ENCODE measurements at regions not wholly inside any gene's neighbourhood (a gene's known extent, or its start where the extent isn't known, plus 50 kb on each side); places are given as distances from the start of the nearest gene placed in this dataset.

GRCh38 chr9:89937051-89937450, 332.2 kb downstream of the GADD45G start:
- no peaks in the 10 kb centered on the region for H3K9me3 ChIP-seq (ENCODE audit: low read length)
- no peaks in the 10 kb centered on the region for H3K36me3 ChIP-seq (ENCODE audit: insufficient read depth, low read length)
- H3K4me3 ChIP-seq (ENCODE audit: low read length): no peak overlapping the region
- H3K4me2 ChIP-seq (ENCODE audit: low read length): no peak overlapping the region
- H4K20me1 ChIP-seq (ENCODE audit: insufficient read depth): no peaks in the 10 kb centered on the region
- no peaks in the 10 kb centered on the region for H3K9me2 ChIP-seq (ENCODE audit: insufficient read depth, low read length)
- TF ChIP-seq, protein P1, sequence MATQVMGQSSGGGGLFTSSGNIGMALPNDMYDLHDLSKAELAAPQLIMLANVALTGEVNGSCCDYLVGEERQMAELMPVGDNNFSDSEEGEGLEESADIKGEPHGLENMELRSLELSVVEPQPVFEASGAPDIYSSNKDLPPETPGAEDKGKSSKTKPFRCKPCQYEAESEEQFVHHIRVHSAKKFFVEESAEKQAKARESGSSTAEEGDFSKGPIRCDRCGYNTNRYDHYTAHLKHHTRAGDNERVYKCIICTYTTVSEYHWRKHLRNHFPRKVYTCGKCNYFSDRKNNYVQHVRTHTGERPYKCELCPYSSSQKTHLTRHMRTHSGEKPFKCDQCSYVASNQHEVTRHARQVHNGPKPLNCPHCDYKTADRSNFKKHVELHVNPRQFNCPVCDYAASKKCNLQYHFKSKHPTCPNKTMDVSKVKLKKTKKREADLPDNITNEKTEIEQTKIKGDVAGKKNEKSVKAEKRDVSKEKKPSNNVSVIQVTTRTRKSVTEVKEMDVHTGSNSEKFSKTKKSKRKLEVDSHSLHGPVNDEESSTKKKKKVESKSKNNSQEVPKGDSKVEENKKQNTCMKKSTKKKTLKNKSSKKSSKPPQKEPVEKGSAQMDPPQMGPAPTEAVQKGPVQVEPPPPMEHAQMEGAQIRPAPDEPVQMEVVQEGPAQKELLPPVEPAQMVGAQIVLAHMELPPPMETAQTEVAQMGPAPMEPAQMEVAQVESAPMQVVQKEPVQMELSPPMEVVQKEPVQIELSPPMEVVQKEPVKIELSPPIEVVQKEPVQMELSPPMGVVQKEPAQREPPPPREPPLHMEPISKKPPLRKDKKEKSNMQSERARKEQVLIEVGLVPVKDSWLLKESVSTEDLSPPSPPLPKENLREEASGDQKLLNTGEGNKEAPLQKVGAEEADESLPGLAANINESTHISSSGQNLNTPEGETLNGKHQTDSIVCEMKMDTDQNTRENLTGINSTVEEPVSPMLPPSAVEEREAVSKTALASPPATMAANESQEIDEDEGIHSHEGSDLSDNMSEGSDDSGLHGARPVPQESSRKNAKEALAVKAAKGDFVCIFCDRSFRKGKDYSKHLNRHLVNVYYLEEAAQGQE (IDR thresholded peaks at IDR 0.05; ENCODE audit: borderline replicate concordance): no peak
- TF ChIP-seq RAD21 (conservative IDR thresholded peaks at IDR 0.05) (no peak), POLR2AphosphoS5 (IDR thresholded peaks at IDR 0.05) (no peak), SMC3 (conservative IDR thresholded peaks at IDR 0.05; ENCODE audit: poor library complexity) (no peak), EP300 (conservative IDR thresholded peaks at IDR 0.05; ENCODE audit: poor library complexity, severe bottlenecking) (no peak), TAF1 (IDR thresholded peaks at IDR 0.05; ENCODE audit: low read depth) (no peak), EZH2 (IDR thresholded peaks at IDR 0.05; ENCODE audit: borderline replicate concordance, insufficient read depth, low read length, poor library complexity, severe bottlenecking) (no peak), MXI1 (conservative IDR thresholded peaks at IDR 0.05; ENCODE audit: poor library complexity, severe bottlenecking) (no peak)
- TF ChIP-seq, protein P2, sequence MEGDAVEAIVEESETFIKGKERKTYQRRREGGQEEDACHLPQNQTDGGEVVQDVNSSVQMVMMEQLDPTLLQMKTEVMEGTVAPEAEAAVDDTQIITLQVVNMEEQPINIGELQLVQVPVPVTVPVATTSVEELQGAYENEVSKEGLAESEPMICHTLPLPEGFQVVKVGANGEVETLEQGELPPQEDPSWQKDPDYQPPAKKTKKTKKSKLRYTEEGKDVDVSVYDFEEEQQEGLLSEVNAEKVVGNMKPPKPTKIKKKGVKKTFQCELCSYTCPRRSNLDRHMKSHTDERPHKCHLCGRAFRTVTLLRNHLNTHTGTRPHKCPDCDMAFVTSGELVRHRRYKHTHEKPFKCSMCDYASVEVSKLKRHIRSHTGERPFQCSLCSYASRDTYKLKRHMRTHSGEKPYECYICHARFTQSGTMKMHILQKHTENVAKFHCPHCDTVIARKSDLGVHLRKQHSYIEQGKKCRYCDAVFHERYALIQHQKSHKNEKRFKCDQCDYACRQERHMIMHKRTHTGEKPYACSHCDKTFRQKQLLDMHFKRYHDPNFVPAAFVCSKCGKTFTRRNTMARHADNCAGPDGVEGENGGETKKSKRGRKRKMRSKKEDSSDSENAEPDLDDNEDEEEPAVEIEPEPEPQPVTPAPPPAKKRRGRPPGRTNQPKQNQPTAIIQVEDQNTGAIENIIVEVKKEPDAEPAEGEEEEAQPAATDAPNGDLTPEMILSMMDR (IDR thresholded peaks at IDR 0.05; ENCODE audit: poor library complexity, severe bottlenecking): no peak
- H3K27me3 ChIP-seq (ENCODE audit: insufficient read depth, low read depth, low read length): no peaks in the 10 kb centered on the region
- H3K9ac ChIP-seq (ENCODE audit: low read length): no peak overlapping the region
- no peak overlapping the region for H2AFZ ChIP-seq (ENCODE audit: low read depth, low read length)
- H3F3A ChIP-seq (ENCODE audit: insufficient read depth, low read length, poor library complexity, severe bottlenecking): no peaks in the 10 kb centered on the region
- no peaks in the 10 kb centered on the region for H3K79me2 ChIP-seq (replicated peaks; ENCODE audit: insufficient read depth, low read length)
- no peak overlapping the region for H3K27ac ChIP-seq (ENCODE audit: low read length)

GRCh38 chr9:89939181-89939580, 334.4 kb downstream of the GADD45G start:
- no peaks in the 10 kb centered on the region for H3K79me2 ChIP-seq (replicated peaks; ENCODE audit: insufficient read depth, low read length)
- no peak overlapping the region for H3K4me3 ChIP-seq (ENCODE audit: low read length)
- no peak overlapping the region for H3K4me2 ChIP-seq (ENCODE audit: low read length)
- H3K27ac ChIP-seq (ENCODE audit: low read length): no peak overlapping the region
- no peak for TF ChIP-seq SMC3 (conservative IDR thresholded peaks at IDR 0.05; ENCODE audit: poor library complexity)
- TF ChIP-seq, protein P2 (IDR thresholded peaks at IDR 0.05; ENCODE audit: poor library complexity, severe bottlenecking): no peak
- TF ChIP-seq, protein P1 (IDR thresholded peaks at IDR 0.05; ENCODE audit: borderline replicate concordance): no peak
- no peak for TF ChIP-seq POLR2AphosphoS5 (IDR thresholded peaks at IDR 0.05)
- TF ChIP-seq MXI1 (conservative IDR thresholded peaks at IDR 0.05; ENCODE audit: poor library complexity, severe bottlenecking): no peak
- TF ChIP-seq TAF1 (IDR thresholded peaks at IDR 0.05; ENCODE audit: low read depth): no peak
- no peak for TF ChIP-seq RAD21 (conservative IDR thresholded peaks at IDR 0.05)
- TF ChIP-seq EP300 (conservative IDR thresholded peaks at IDR 0.05; ENCODE audit: poor library complexity, severe bottlenecking): no peak
- no peak for TF ChIP-seq EZH2 (IDR thresholded peaks at IDR 0.05; ENCODE audit: borderline replicate concordance, insufficient read depth, low read length, poor library complexity, severe bottlenecking)
- H3K9me2 ChIP-seq (ENCODE audit: insufficient read depth, low read length): no peaks in the 10 kb centered on the region
- no peaks in the 10 kb centered on the region for H3K9me3 ChIP-seq (ENCODE audit: low read length)
- H4K20me1 ChIP-seq (ENCODE audit: insufficient read depth): no peaks in the 10 kb centered on the region
- H3K9ac ChIP-seq (ENCODE audit: low read length): no peak overlapping the region
- H3F3A ChIP-seq (ENCODE audit: insufficient read depth, low read length, poor library complexity, severe bottlenecking): no peaks in the 10 kb centered on the region
- no peaks in the 10 kb centered on the region for H3K27me3 ChIP-seq (ENCODE audit: insufficient read depth, low read depth, low read length)
- H3K36me3 ChIP-seq (ENCODE audit: insufficient read depth, low read length): no peaks in the 10 kb centered on the region
- no peak overlapping the region for H2AFZ ChIP-seq (ENCODE audit: low read depth, low read length)
